HG03520 (cell line): ENCODE measurements at regions not wholly inside any gene's neighbourhood (a gene's known extent, or its start where the extent isn't known, plus 50 kb on each side); places are given as distances from the start of the nearest gene placed in this dataset.
"Not testable (repeated sequence)": the region's sequence is repeated elsewhere in the genome, so short reads cannot be mapped to it uniquely, and the experiment has no call there.

Experiments used
- ATAC-seq: cut with Tn5 transposase; IDR thresholded peaks from one replicate; pipeline ENCODE4 v1.9.1; 2021; ENCODE audit warnings: mild to moderate bottlenecking, moderate library complexity; ENCODE audit not compliant: unreplicated experiment

DNA sequence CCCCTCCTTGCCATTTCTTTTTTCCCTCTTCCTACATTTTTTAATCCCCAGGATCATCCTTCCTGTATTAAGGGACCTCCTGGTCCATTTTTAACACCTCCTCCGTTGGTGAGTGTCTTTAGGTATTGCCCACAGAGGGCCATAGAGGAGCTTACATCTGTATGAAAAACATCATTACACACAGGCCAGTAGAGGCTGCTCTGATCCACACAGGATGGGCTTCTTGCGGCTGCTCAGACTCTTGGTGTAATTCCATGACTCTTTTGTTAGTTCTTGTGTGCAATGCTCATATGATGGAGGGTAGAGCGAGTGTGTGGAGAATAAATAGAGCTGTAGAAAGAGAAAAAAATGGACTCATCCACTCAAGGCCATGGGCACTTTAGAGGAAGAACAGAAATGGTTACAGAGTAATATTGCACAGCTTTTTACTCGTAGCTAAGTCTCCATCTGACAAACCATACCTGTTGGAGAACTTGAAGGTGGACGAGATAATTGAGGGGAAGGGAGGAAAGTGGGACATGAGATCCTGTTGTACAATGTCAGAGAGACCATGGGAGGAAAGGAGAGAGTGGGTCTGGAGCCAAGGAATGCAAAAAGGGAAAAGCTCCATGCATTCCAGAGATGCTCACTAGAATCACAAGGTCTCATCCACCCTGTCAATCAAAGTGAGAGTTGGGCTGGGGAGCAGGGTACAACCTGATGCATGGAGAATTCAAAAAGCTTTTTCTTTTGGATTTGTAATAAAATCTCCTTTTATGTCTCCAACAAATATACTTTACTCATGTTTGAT is 129.7 kb upstream of the TNP1 start:
- no peak for ATAC-seq

DNA sequence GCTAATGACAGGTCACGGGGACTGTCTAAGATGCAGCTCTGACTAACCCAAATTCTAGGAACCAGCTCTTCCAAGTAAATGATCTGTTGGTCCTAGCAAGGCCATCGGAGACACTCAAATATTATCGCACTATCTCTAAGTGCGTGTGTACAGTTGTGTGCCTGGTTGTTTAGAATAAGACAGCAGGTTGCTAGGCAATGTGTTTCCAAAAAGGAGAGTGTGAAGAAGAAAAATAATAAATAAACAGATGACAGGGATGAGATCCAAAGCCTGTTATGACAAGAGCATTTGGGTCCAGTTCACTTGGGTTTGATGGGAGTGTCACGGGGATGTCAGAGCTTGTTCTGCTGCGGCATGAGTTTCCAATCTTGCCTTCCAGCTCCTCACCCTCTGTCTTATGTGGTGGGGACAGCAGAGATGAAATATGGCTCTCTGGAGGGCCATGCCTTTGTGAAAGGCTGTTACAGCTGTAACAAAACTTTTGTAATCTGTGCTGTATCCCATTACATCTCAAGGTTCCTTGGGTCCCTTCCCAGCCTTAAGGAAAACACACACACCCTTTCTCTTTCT is 127.5 kb upstream of the TNP1 start:
- no peak for ATAC-seq

DNA sequence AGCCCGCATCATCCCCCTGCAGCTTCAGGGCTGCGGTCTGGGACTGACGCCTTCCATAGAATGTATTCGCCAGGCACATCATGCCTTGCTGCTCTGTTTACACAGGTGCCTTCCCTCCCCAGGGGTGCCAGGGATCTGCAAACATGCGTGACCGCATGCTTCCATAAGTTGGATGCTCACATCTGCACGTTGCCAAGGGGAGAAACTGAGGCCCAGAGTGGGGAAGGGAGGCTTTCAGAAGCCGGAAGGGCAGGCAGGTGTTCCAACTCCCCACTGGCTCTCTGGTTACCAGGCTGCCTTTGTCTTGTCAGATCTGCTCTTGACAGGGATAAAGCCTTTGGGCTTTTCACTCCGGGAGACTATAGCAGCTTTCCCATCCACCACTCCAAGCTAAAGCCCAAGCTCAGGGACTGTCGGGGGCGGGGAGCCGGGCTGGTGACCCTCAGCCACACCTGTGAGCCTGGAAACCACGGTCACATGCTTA is 125.8 kb upstream of the TNP1 start:
- no peak for ATAC-seq

DNA sequence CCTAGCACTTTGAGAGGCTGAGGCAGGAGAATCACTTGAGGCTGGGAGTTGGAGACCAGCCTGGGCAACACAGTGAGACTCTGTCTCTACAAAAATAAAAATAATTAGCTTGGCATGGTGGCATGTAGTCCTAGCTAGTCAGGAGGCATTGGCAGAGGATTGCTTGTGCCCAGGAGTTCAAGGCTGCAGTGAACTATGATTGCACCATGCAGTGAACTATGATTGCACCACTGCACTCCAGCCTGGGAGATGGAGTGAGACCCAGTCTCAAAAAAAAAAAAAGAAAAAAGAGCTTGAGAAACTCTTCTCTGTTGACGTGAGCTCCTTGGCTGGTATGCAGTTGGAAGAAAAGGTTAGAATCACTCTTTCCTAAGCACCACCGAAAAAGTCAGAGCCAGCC is 125.1 kb upstream of the TNP1 start:
- no peak for ATAC-seq

DNA sequence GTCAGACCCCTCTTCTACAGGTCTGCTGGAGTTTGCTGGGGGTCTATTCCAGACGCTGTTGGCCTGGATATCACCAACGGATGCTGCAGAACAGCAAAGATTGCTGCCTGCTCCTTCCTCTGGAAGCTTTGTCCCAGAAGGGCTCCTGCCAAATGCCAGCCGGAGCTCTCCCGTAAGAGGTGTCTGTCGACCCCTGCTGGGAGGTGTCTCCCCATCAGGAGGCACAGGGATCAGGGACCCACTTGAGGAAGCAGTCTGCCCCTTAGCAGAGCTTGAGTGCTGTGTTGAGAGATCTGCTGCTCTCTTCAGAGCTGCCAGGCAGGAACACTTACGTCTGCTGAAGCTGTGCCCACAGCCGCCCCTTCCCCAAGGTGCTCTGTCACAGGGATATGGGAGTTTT is 122.1 kb upstream of the TNP1 start:
- not testable (repeated sequence) for ATAC-seq

DNA sequence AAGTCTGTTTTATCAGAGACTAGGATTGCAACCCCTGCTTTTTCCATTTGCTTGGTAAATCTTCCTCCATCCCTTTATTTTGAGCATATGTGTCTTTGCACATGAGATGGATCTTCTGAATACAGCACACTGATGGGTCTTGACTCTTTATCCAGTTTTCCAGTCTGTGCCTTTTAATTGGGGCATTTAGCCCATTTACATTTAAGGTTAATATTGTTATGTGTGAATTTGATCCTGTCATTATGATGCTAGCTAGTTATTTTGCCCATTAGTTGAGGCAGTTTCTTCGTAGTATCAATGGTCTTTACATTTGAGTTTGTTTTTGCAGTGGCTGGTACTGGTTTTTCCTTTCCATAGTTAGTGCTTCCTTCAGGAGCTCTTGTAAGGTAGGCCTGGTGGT is 120.6 kb upstream of the TNP1 start:
- ATAC-seq: not testable (repeated sequence)

DNA sequence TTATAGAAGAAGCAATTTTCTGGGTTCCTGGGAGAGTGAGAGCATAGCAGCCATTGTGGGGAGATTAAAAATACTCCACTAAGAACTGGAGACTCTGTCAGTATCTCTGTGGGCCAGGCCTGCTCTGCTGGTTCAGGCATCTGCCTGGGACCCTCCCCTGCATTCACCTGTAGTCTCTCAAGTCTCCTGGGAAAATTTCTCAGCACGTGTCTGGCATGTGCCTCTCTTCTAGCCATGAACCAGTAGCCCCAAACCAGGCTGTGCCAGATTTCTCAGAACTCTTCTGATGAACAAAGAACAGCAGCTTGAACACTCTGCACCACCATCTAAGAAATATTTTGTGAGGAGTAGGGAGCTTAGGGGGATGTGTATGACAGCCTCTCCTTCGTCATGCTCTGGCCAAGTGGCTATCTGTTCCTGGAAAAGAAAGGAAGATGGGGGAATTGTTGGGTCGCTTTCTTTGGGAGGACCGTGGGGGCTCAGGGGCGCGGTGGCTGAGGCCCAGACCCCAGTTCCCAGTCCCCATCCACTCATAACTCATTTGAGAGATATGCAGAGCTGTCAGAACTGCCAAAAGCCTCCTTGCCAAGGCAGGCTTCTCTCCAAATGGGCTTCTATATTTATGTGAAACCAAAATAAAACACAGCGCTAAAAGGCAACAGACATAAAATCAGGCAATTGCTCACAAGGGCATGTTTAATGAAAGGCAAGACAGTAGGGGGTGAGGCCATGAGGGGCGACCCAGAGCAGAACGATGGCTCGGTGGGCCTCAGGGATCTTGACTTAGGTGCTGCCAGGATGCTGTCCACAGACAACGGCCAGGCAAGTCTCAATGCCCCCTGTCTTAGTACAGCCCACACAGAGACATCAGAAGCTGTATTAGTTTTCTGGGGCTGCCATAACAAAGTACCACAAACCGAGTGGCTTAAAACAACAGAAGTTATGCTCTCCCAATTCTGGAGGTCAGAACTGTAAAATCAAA is 114.7 kb upstream of the TNP1 start:
- ATAC-seq: no peak

DNA sequence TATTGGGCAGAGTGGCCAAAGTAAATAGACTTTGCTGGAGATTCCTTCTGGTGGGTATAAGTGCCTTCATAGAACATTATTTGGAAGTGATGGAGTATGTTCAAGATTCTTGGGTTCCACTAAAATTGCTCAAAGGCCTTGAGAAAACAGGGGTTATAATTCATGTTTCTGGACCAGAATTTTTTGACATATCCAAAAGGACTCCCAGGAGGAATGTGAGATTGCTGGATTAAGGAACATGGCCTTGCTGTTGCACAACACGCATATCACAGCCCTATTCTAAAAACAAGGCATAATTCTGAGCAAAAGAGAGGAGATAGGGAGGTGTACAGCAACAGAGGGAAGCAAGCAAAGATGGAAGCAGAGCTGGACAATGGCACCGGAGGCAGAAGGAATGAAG is 111.7 kb upstream of the TNP1 start:
- ATAC-seq: no peak

DNA sequence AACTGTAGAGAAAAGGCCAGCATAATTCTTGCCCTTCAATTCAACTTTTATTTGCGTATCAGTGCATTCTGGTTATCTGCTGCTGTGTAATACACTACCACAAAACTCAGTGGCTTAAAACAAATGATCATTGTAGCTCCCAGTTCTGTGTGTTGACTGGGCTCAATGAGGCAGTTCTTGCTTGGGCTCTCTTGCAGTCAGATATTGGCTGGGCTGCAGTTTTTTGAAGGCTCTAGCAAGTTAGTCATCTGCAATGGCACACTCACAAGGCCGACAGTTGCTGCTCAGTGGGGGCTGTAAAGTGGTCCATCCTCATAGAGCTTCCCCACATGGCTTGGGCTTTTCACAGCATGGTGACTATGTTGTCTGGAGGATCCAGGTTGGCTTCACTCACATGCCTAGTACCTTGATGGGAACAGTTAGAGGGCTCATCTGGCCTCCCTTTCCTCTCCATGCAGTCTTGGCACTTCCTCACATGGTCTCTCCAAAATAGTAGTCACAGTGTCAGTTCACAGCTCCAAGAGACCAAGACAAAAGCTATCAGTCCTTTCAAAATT is 110.6 kb upstream of the TNP1 start:
- ATAC-seq: no peak

DNA sequence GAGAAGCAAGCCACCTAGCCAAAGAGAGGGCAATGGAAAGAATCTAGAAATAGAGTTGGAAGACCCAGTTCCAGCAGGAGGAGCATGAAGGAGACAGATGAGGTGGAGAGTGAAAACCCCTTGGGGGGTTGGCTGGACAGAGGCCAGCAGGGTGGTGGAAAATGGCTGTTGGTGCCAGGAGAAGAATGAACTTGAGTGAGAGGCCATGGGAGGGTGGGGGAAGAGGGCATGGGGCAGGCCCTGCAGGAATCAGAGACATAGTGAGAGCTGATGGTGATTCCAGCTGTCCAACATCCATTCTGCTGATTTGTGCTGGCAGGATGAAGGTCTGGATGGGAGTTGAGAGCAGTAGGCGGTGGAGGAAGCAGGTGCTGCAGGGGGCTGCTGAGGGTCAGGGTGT is 108.0 kb upstream of the TNP1 start:
- ATAC-seq: no peak

DNA sequence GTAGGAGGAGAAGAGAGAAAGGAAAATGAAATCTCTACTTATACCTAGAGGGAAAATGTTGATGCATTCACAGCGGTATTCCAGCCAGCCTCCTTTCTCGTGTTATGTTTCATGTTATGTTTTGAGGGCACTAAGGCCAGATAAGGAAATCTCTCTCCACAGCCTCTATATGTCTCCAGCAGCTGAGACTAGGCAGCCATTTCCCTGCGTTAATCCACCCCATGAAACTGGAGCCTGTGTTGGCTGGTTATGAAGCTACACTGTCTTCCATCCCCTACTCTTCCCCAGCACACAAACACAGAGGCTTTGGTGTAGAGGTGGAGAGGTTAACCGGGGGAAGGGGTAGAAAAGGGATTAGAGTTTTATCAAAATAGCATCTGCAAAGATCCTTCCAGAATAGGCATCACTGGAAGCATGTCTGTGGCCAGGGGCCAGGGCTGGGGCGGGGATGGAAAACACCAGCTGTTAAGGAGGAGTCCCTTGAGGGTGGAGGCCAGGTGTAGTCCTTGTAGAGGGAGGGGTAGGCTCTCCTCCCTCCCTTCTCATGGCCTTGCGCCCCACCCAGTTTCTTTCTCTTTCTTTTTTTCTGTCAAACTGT is 100.9 kb upstream of the TNP1 start:
- ATAC-seq: no peak

DNA sequence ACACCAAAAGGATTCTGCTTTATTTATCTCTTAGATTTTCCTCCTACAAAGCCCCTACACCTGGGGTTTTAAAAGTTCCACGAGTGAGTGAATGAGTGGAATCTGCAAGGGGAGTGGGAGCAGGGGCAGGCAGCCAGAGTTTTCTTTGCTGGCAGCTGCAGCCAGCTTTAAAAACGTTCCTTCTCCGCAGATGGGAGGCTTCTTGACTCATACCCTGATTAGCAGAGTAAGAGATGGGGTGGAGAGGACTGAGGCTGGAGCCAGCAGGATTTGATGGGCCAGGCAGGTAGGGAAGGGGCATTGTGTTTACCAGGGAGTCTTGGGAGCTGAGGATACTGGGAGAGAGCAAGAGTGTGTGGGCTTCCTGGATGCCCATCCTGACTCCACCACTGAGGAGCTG is 99.6 kb upstream of the TNP1 start:
- ATAC-seq: no peak

DNA sequence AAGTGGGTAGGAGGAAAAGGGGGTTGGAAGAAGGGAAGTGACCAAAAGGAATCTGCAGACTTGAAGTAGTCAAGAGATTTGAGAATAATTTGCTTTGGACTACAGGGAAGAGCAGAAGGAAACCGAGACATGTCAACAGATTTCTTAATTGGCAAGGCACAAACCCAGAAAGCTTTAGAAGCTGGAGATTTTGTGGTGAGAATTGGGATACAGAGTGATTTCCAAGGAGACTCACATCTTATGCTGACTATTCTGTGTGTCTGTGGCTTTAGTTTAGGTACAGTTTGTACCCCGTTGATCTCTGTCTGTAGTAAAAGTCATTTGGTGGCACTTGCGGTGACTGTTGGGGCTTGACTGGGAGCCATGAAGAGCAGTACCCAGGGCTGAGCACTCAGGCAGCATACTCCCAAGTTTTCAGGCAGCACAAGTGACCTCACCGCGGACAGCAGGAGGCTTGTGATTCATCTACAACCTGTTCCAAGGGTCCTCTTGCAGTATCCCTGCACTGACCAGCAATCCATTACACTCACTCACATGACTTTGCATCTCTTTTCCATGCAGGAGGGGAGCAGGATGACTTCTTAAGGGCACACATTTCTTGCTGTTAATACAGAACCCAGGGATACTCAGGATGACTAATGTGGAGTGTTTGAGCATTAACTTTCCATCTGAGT is 97.1 kb upstream of the TNP1 start:
- ATAC-seq: no peak

DNA sequence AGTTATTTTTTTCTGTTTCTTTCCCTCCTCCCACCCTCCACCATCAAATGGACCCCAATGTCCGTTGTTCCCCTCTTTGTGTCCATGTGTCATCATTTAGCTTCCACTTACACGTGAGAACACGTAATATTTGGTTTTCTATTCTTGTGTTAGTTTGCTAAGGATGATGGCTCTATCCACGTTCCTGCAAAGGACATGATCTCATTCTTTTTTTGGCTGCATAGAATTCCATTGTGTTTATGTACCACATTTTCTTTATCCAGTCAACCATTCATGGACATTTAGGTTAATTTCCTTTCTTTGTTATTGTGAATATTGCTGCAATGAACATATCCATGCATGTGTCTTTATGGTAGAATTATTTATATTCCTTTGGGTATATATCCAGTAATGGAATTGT is 91.3 kb upstream of the TNP1 start:
- ATAC-seq: no peak

DNA sequence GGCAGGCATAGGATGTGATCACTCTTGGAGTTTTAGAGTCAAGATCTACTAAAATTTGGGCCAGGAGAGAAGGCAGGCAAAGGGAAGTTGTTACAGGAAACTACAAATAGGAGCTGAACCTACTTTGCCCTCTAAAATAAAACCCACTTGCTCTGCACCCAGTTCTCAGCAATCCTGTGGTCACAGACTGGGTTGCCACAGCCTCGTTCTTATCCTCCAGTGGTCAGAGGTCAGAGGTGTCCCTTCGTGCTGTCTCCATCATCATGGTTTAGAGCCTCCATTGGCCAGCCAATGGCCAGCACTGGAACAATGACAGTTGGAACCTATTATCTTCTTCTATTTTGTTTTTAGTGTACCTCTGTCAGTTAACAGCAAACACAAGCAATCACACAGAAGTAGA is 90.7 kb upstream of the TNP1 start:
- no peak for ATAC-seq

DNA sequence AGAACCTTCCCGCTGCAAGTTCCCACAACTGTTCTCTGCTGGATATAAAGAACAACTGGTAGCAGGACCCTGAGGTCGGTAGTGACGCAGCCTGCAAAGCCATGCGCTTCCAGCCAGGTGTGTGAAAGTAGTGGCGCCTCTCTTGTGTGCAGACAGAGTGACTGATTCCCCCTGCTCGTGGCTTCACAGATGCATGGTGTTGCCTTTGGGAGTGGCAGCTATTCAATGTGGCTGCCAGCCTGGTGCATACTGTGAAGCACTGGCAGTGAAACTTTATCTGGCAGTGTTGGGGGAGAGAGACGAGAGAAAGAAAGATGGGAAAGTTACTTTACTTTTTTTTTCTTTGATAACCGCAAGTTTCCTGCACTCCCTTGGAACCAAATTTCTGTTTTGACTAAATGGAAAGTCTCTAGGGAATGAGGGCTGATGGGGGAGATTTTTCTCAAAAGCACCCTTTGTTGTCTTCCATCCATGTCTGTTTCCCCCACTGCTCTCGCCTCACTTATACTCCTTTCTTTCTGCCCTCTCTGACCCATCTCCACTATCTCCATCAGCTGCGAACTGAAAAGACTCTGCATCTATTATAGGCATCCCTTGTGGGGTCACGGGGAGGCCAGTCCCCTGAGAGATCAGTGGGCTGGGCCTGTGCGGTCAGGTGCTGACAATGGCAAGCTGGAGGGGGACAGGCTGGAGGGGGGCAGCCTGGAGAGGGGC is 90.0 kb upstream of the TNP1 start:
- ATAC-seq: no peak

DNA sequence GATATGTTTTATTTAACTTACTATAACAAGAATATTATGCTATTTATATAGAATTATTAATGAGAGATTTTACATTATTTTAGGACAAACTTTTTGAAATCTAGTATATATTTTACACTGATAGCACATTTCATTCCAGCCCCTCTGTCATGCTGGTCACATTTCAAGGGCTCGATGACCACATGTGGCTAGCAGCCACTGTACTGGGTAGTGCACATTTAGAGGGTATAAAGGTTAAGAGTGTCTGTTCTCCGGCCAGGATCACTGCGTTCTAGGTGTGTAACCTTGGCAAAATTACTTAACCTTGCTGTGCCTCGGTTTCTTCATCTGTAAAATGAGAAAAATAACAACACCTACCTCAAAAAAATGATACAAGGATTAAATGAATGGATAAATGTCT is 87.2 kb upstream of the TNP1 start:
- ATAC-seq: no peak

DNA sequence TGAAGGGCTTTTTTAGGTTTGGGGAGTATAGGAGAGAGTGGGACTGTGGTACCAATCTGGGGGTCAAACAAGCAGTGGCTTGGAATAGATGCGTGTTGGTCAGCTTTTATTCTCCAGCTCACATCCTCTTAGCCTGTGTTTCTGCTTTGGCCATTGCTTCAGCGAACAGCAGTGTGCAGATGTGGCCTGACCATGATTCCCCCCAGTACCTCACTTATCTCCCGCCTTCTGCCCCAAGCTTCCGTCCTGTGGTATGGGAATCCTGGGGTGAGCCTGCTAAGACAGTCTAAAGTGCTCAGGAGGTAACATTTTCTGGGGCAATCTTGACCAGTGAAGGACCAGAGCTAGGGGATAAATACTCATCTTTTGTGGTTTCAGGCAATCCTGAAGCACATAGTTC is 84.9 kb upstream of the TNP1 start:
- ATAC-seq: no peak

DNA sequence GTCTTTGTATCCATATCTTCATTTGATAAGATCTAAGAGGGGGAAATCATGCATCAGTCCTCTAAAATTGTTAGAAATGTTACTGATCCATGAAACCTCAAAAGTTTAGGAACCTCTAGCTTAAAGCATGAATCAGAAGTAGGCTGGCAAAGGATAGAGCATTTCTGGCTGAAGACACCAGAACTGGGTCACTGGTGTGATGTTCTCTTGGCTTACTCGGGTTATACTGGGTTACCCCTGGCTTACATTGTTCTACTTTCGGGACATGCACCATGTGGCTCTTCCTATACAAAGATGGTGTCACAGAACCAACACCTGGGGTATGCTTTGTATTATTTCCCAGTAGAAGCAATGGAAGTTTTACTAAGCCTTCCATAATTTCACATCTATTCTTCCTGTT is 83.2 kb upstream of the TNP1 start:
- ATAC-seq: no peak

DNA sequence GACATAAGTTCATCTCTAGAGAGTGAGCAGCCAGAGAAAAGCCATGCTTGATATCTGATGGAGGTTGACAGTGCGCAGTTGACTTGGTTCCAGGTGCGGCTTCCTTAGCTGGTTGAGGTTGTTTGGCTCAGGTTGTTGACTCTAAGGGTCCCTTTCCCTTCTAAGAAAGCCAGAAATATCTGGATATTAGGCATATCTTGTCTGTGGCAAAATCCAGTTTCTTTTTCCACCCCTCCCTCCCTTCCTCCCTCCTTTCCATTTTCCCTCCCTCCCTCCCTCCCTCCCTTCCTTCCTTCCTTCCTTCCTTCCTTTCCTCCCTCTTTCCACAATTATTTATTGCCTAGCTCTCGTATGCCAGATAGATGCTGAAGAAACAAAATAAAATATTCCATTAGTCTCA is 82.6 kb upstream of the TNP1 start:
- no peak for ATAC-seq
